Activated naive CD4-positive, alpha-beta T cell treated with anti-CD3 and anti-CD28 coated beads for 36 hours (primary cell): ENCODE measurements at regions not wholly inside any gene's neighbourhood (a gene's known extent, or its start where the extent isn't known, plus 50 kb on each side); places are given as distances from the start of the nearest gene placed in this dataset.

Source experiments
- CTCF ChIA-PET: fragments of 350-600 bp; sonication (Branson Sonifier 250); formaldehyde crosslinking; loops from one replicate; lab custom pipeline; 2021; ENCODE audit warnings: antibody characterized with exemption; lab: Charles Lee
- DNase-seq: peaks from one replicate; pipeline ENCODE4 v3.0.0-alpha.2; 2020
- H3K27ac Mint-ChIP-seq: one replicate; pipeline ENCODE4 v1.8.0; 2021; ENCODE audit warnings: mild to moderate bottlenecking, mixed read lengths
- H3K27me3 Mint-ChIP-seq: one replicate; pipeline ENCODE4 v1.8.0; 2021; ENCODE audit warnings: low read depth, mixed read lengths
- H3K36me3 Mint-ChIP-seq: one replicate; pipeline ENCODE4 v1.8.0; 2021; ENCODE audit warnings: low read depth, mixed read lengths
- H3K4me1 Mint-ChIP-seq: one replicate; pipeline ENCODE4 v1.8.0; 2021; ENCODE audit warnings: low read depth, mixed read lengths
- H3K4me3 Mint-ChIP-seq: one replicate; pipeline ENCODE4 v1.8.0; 2021; ENCODE audit warnings: mild to moderate bottlenecking, moderate library complexity, mixed read lengths
- H3K9me3 Mint-ChIP-seq: one replicate; pipeline ENCODE4 v1.8.0; 2021; ENCODE audit warnings: mixed read lengths
- intact Hi-C: fragments of 100-400 bp; cut with micrococcal nuclease; formaldehyde crosslinking; loops from one replicate; pipeline ENCODE4 v1.15.1; 2023

DNA sequence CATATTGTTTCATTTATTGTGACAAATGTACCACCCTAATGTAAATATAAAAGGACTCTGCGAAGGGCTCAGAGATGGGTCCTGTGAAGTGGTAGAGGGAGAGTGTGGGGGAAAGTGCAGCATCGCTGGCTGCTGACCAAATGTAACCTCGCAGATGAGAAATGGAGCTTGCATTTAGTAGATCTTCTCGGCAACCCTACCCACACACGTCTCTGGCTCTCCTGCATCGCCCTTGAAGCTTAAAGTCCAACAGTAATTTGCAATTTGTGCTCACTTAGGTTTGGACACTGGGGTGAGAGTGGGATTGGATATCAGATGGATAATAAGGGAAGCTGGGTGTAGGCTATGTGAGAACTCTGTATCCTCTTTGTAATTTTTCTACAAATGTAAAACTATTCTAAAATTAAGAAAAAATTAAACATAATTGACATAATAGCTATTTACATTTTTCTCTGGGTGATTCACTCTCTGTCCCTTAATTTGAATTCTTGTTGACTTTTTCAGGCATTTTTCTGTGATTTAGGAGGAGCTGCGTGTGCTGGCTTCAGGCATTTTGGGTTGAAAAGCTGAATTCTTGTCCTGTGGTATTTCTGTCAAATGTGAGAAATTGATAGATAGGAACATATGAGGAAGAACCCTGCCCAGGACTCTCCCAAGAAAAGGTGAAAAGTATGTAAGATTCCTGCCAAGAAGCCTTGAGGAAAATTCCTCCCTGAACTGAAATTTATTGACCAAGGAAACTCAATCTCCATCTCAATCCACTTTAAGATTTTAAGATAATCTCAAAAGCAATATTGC, 524.7 kb upstream of the MCTP2 start:
- H3K9me3 Mint-ChIP-seq: no peaks in the 10 kb centered on the region
- H3K27ac Mint-ChIP-seq: no peak overlapping the region
- H3K4me1 Mint-ChIP-seq: no peaks in the 10 kb centered on the region
- no peaks in the 10 kb centered on the region for H3K36me3 Mint-ChIP-seq
- H3K27me3 Mint-ChIP-seq: peaks cover 3% of the 10 kb centered on the region
- no peak for DNase-seq
- H3K4me3 Mint-ChIP-seq: no peak overlapping the region
- intact Hi-C loops: no loop called here
- CTCF ChIA-PET: no interaction called here

DNA sequence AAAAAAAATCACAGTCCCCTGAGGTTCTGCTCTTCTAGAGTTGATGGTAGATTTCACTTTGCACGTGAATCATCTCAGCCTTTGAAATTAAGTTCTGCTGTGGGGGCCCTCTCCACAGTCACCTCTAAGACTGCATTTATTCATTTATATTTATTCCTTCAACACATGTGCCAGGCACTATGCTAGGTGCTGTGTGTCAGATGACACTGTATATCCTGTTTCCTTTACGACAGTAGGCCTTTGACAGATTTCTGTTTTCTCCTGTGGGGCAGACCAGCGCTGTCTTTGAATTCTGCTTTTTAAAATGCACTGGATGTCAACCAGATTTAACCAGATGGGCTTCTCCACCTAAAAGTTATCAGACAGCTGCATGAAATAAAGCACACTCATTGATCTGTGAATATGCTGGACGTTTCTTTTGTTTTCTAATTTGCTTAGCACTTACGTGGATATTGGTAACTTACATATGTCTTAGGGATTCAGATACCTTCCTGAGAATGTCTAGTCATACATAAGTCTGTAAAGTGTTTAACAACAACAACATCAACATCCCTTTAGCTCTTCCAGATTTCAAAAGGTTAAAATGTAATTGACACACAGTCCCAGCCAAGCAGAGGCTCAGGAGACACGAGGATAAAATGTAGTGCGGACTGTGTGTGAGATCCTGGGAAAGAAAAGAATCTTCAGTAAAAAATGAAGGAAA, 525.5 kb upstream of the MCTP2 start:
- Mint-ChIP-seq H3K27ac (no peak overlapping the region), H3K9me3 (no peaks in the 10 kb centered on the region), H3K4me3 (no peak overlapping the region), H3K36me3 (no peaks in the 10 kb centered on the region), H3K4me1 (no peaks in the 10 kb centered on the region), H3K27me3 (peaks cover 3% of the 10 kb centered on the region)
- intact Hi-C loops: no loop called here
- CTCF ChIA-PET: no interaction called here
- DNase-seq: no peak

DNA sequence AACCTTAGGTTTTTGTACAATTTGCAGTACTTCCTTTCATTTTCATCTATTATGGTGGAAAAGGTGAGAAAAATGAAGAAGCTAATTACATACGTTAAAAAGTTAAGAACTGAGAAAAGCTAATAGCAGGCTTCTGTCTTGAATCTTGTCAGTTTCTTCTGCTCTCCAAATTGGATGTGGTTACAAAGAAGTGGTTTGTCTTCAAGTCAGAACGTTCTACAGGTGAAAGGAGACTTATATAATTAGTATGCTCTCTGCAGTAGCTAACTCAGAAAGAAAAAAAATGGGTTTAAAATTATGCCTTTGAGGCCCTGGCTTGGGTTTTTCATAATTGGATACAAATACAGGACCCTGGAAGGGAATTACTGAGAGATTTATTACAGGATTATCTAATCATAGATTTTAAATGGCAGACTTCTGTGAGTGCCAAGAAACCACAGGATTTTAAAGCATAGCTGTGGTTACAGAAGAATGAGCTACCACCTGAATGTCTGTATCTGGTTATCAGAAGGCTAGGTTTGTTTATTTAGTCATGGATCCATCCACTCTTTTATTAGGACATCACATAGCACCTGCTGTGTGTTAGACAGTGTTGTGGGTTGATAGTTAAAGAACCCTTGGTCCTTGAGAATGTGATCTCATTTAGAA, 528.1 kb upstream of the MCTP2 start:
- Mint-ChIP-seq H3K4me3 (no peak overlapping the region), H3K27ac (no peak overlapping the region), H3K9me3 (peaks cover 2% of the 10 kb centered on the region), H3K4me1 (no peaks in the 10 kb centered on the region), H3K36me3 (no peaks in the 10 kb centered on the region), H3K27me3 (peaks cover 3% of the 10 kb centered on the region)
- intact Hi-C loops: no loop called here
- DNase-seq: no peak
- CTCF ChIA-PET: no interaction called here

GRCh38 chr15:93700051-93700450, 531.3 kb upstream of the MCTP2 start:
- H3K27me3 Mint-ChIP-seq: peaks cover 3% of the 10 kb centered on the region
- H3K4me1 Mint-ChIP-seq: no peaks in the 10 kb centered on the region
- DNase-seq: no peak
- no peak overlapping the region for H3K4me3 Mint-ChIP-seq
- H3K36me3 Mint-ChIP-seq: no peaks in the 10 kb centered on the region
- peaks cover 10% of the 10 kb centered on the region for H3K9me3 Mint-ChIP-seq
- intact Hi-C loops: no loop called here
- CTCF ChIA-PET: no interaction called here
- H3K27ac Mint-ChIP-seq: no peak overlapping the region

DNA sequence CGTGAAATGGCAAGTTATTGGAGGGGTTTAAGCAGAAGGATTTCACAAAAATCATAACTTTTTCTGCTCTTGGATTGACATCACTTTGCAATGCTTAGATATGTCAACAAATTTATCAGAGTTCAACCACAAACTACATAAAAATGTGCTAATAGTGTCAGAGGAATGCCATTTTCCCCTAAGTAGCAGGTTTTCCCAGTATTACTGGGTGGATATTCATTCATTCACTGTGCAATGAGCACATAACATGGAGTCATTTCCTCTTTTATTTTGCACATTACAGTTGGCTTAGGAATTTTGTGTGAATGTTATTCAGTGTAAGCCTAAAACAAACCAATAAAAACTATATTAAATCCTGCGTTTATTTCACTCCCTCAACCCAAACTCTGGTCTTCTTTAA, 537.3 kb upstream of the MCTP2 start:
- peaks cover 10% of the 10 kb centered on the region for H3K9me3 Mint-ChIP-seq
- CTCF ChIA-PET: no interaction called here
- H3K36me3 Mint-ChIP-seq: no peaks in the 10 kb centered on the region
- no peak overlapping the region for H3K4me3 Mint-ChIP-seq
- H3K27me3 Mint-ChIP-seq: peaks cover 2% of the 10 kb centered on the region
- no peak for DNase-seq
- intact Hi-C loops: no loop called here
- no peaks in the 10 kb centered on the region for H3K4me1 Mint-ChIP-seq
- H3K27ac Mint-ChIP-seq: no peak overlapping the region

- intact Hi-C loops: no loop called here
- no peak for DNase-seq
- Mint-ChIP-seq H3K9me3 (peaks cover 21% of the 10 kb centered on the region), H3K4me1 (no peaks in the 10 kb centered on the region), H3K27me3 (no peaks in the 10 kb centered on the region), H3K36me3 (peaks cover 1% of the 10 kb centered on the region), H3K27ac (no peak overlapping the region), H3K4me3 (no peak overlapping the region)
- CTCF ChIA-PET: no interaction called here
Measured at GRCh38 chr15:93683651-93684050, 547.7 kb upstream of the MCTP2 start.

- Mint-ChIP-seq H3K4me1 (no peaks in the 10 kb centered on the region), H3K36me3 (no peaks in the 10 kb centered on the region), H3K27me3 (peaks cover 6% of the 10 kb centered on the region), H3K27ac (no peak overlapping the region), H3K4me3 (no peak overlapping the region), H3K9me3 (no peaks in the 10 kb centered on the region)
- DNase-seq: no peak
- intact Hi-C loops: no loop called here
- CTCF ChIA-PET: interaction anchor here (0.6 kb wide), 1 partner anchor 283 kb away, joined by 3 read pairs; no protein-coding TSS in a partner anchor
Measured at GRCh38 chr15:93671387-93671943, 559.9 kb upstream of the MCTP2 start.

DNA sequence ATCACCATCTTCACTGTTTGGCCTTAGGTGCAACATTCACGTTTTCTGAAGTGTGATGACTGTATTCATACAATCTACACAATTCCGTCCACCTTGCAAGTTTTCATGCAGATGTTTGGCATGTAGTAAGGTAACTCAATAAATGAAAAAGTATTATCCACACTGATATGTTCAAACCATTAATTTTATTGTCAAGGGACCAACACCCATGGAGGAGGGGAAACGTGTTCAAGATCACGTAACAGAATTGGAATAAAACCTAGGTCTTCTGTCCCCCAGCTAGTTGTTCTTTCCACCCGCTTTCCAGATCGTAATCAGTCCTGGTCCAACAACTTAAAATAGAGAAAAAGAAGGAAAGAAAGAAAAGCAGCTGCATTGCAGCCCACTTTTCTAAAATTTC, 560.4 kb upstream of the MCTP2 start:
- CTCF ChIA-PET: no interaction called here
- Mint-ChIP-seq H3K36me3 (no peaks in the 10 kb centered on the region), H3K27ac (no peak overlapping the region), H3K4me1 (no peaks in the 10 kb centered on the region), H3K4me3 (no peak overlapping the region), H3K9me3 (no peaks in the 10 kb centered on the region), H3K27me3 (peaks cover 6% of the 10 kb centered on the region)
- intact Hi-C loops: no loop called here
- DNase-seq: no peak

DNA sequence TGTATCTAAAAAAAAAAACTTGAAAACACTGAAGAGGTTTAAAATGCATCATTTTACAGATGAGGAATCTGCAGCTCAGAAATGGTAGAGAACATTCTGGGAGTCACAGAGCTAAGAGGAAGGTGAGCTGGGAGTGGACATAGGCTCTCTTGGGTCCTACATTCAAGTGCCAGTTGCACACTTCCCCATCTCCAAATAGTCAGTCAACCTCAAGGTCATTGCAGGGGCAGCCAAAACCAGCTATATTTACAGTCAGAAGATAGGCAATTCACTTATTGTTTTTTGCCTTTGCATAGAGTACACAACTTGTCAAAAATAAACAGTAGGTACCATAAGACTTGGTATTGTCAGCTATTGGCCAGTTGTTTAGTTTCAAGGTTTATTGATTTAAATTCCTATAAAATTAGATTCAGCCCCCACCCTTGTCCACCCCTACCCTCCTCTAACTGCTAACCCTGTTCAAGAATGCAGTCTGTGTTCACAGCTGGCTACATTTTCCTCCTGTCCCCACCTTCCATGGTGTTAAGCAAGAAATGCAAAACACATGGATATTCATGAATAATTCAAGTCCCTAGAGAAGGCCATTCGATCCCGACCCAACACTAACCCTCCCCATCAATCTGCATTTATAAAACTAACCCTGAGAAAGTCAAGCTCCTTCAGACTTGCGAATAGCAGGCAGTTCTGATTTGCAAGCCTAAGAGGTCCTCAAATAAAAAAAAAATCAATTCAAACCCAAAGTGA, 567.0 kb upstream of the MCTP2 start:
- H3K36me3 Mint-ChIP-seq: no peaks in the 10 kb centered on the region
- H3K27me3 Mint-ChIP-seq: peaks cover 2% of the 10 kb centered on the region
- intact Hi-C loops: no loop called here
- H3K4me3 Mint-ChIP-seq: no peak overlapping the region
- H3K9me3 Mint-ChIP-seq: no peaks in the 10 kb centered on the region
- CTCF ChIA-PET: no interaction called here
- no peak overlapping the region for H3K27ac Mint-ChIP-seq
- H3K4me1 Mint-ChIP-seq: no peaks in the 10 kb centered on the region
- no peak for DNase-seq

DNA sequence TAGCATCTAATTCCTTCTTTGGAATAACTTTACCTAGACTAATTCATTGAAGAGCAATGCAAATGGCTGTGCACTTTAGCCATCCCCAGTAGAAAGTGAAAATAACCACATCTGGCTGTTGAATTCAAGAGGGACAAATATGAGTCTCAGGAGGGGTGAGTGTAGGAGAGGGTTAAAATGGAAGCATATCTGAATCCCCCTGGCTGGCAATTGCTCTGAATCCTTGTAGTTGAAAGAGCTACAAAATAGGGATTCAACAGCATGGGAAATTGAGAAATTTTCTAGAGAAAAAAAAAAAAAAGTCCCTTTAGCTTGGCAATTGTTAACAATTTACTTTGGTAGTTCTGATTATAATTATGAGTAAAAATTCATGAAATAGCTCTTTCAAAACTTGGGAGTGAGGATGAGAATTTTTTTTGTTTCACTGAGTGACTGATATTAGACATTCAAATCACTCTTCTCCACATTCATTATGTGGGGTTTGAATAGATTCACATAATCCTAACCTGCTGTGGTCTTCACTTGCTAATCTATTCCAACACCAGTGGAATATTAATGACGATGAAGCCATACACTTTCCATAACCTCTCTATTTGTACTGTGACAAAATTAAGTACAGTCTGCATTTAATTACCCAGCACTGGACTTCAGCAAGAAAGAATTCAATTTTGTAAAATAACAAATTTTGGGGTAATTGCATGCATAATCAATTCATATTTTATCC, 569.0 kb upstream of the MCTP2 start:
- Mint-ChIP-seq H3K27me3 (peaks cover 2% of the 10 kb centered on the region), H3K36me3 (no peaks in the 10 kb centered on the region), H3K9me3 (no peaks in the 10 kb centered on the region), H3K4me1 (no peaks in the 10 kb centered on the region), H3K27ac (no peak overlapping the region), H3K4me3 (no peak overlapping the region)
- intact Hi-C loops: no loop called here
- CTCF ChIA-PET: interaction anchor here (0.6 to 0.7 kb wide), 2 partner anchors 140 to 502 kb away, joined by 3 read pairs; no protein-coding TSS in a partner anchor
- no peak for DNase-seq

- no peak overlapping the region for H3K4me3 Mint-ChIP-seq
- H3K9me3 Mint-ChIP-seq: no peaks in the 10 kb centered on the region
- no peaks in the 10 kb centered on the region for H3K4me1 Mint-ChIP-seq
- peaks cover 4% of the 10 kb centered on the region for H3K27me3 Mint-ChIP-seq
- H3K27ac Mint-ChIP-seq: no peak overlapping the region
- H3K36me3 Mint-ChIP-seq: no peaks in the 10 kb centered on the region
- DNase-seq: no peak
- CTCF ChIA-PET: no interaction called here
- intact Hi-C loops: no loop called here
Measured at GRCh38 chr15:93658026-93658816, 569.2 kb upstream of the RGMA start.
